GM21447 (cell line): ENCODE measurements at regions not wholly inside any gene's neighbourhood (a gene's known extent, or its start where the extent isn't known, plus 50 kb on each side); places are given as distances from the start of the nearest gene placed in this dataset.

Source experiments
- ATAC-seq: cut with Tn5 transposase; IDR thresholded peaks from one replicate; pipeline ENCODE4 v1.9.1; 2021; ENCODE audit not compliant: unreplicated experiment

- no peak for ATAC-seq
Measured at GRCh38 chr13:84272877-84273562, 390.7 kb upstream of the SLITRK1 start.

GRCh38 chr13:84265257-84265764 is 383.0 kb upstream of the SLITRK1 start:
- ATAC-seq: no peak

GRCh38 chr13:84263354-84264069 is 381.2 kb upstream of the SLITRK1 start:
- ATAC-seq: no peak

GRCh38 chr13:84255226-84255797 is 373.0 kb upstream of the SLITRK1 start:
- no peak for ATAC-seq

GRCh38 chr13:84249463-84249862 is 367.2 kb upstream of the SLITRK1 start:
- no peak for ATAC-seq

GRCh38 chr13:84243340-84243739 is 361.1 kb upstream of the SLITRK1 start:
- ATAC-seq: no peak

GRCh38 chr13:84239032-84239431 is 356.8 kb upstream of the SLITRK1 start:
- ATAC-seq: no peak

GRCh38 chr13:84238381-84238780 is 356.1 kb upstream of the SLITRK1 start:
- ATAC-seq: no peak

- no peak for ATAC-seq
Measured at GRCh38 chr13:84237143-84237542, 354.9 kb upstream of the SLITRK1 start.

- no peak for ATAC-seq
Measured at GRCh38 chr13:84234416-84234815, 352.1 kb upstream of the SLITRK1 start.

- no peak for ATAC-seq
Measured at GRCh38 chr13:84230568-84230967, 348.3 kb upstream of the SLITRK1 start.

GRCh38 chr13:84211048-84211447 is 328.8 kb upstream of the SLITRK1 start:
- no peak for ATAC-seq

- no peak for ATAC-seq
Measured at GRCh38 chr13:84208246-84208910, 326.1 kb upstream of the SLITRK1 start.

GRCh38 chr13:84207509-84207908 is 325.2 kb upstream of the SLITRK1 start:
- no peak for ATAC-seq

GRCh38 chr13:84200971-84201370 is 318.7 kb upstream of the SLITRK1 start:
- ATAC-seq: no peak

- no peak for ATAC-seq
Measured at GRCh38 chr13:84192125-84192524, 309.9 kb upstream of the SLITRK1 start.

GRCh38 chr13:84191139-84191538 is 308.9 kb upstream of the SLITRK1 start:
- no peak for ATAC-seq

- ATAC-seq: no peak
Measured at GRCh38 chr13:84187626-84188025, 305.4 kb upstream of the SLITRK1 start.

- ATAC-seq: no peak
Measured at GRCh38 chr13:84139561-84140158, 257.4 kb upstream of the SLITRK1 start.

GRCh38 chr13:84137292-84137691 is 255.0 kb upstream of the SLITRK1 start:
- ATAC-seq: peak; percentile 99

GRCh38 chr13:84136582-84136981 is 254.3 kb upstream of the SLITRK1 start:
- ATAC-seq: no peak
